Fibroblast of pulmonary artery (primary cell): ENCODE measurements at regions not wholly inside any gene's neighbourhood (a gene's known extent, or its start where the extent isn't known, plus 50 kb on each side); places are given as distances from the start of the nearest gene placed in this dataset.

Source experiments
- DNase-seq: peaks from one replicate; pipeline ENCODE4 v3.0.0-alpha.2; 2010; ENCODE audit warnings: low read depth
- H3K4me3 ChIP-seq: replicated peaks from 2 replicates; pipeline ENCODE4 v1.5.1; 2011; ENCODE audit warnings: low read depth, mild to moderate bottlenecking, control low read depth, low read length, moderate library complexity
- TF ChIP-seq, protein P1 (sequence below): IDR thresholded peaks from 2 replicates; pipeline ENCODE4 v1.5.1; 2011; ENCODE audit warnings: mild to moderate bottlenecking, control low read depth, low read length, inconsistent platforms; ENCODE audit errors: missing control alignments

DNA sequence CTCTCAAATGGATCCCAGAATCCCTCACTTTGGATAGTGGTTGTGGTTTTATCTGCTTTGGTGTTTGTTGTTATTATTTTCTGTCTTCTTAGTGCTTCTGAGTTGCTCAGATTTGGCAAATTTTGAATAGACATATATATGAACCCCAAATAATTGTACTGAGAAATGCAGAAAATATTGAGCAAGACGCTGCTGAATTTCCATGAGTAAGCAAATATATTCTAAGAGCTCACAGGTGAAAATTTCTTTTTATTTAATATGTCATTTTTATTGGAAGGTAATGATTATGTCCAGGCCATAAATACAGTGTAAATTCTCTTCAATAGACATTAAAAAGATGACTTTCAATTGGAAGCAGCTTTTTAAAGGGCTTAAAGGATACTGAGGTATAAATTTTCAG is 152.1 kb downstream of the FAT3 start:
- no peak overlapping the region for H3K4me3 ChIP-seq
- no peak for DNase-seq
- TF ChIP-seq, protein P1, sequence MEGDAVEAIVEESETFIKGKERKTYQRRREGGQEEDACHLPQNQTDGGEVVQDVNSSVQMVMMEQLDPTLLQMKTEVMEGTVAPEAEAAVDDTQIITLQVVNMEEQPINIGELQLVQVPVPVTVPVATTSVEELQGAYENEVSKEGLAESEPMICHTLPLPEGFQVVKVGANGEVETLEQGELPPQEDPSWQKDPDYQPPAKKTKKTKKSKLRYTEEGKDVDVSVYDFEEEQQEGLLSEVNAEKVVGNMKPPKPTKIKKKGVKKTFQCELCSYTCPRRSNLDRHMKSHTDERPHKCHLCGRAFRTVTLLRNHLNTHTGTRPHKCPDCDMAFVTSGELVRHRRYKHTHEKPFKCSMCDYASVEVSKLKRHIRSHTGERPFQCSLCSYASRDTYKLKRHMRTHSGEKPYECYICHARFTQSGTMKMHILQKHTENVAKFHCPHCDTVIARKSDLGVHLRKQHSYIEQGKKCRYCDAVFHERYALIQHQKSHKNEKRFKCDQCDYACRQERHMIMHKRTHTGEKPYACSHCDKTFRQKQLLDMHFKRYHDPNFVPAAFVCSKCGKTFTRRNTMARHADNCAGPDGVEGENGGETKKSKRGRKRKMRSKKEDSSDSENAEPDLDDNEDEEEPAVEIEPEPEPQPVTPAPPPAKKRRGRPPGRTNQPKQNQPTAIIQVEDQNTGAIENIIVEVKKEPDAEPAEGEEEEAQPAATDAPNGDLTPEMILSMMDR: no peak

- TF ChIP-seq, protein P1: no peak
- peak; percentile 53 for DNase-seq
- no peak overlapping the region for H3K4me3 ChIP-seq
These were observed 156.3 kb downstream of the FAT3 start for GRCh38 chr11:92380882-92381281.

GRCh38 chr11:92382311-92382710 is 157.7 kb downstream of the FAT3 start:
- TF ChIP-seq, protein P1: no peak
- no peak overlapping the region for H3K4me3 ChIP-seq
- no peak for DNase-seq

- TF ChIP-seq, protein P1: no peak
- peak; percentile 12 for DNase-seq
- no peak overlapping the region for H3K4me3 ChIP-seq
These were observed 158.8 kb downstream of the FAT3 start for GRCh38 chr11:92383430-92383829.

- no peak overlapping the region for H3K4me3 ChIP-seq
- TF ChIP-seq, protein P1: no peak
- peak; percentile 33 for DNase-seq
These were observed 159.7 kb downstream of the FAT3 start for GRCh38 chr11:92384358-92384757.

GRCh38 chr11:92384802-92385201 is 160.2 kb downstream of the FAT3 start:
- no peak for DNase-seq
- TF ChIP-seq, protein P1: no peak
- no peak overlapping the region for H3K4me3 ChIP-seq

DNA sequence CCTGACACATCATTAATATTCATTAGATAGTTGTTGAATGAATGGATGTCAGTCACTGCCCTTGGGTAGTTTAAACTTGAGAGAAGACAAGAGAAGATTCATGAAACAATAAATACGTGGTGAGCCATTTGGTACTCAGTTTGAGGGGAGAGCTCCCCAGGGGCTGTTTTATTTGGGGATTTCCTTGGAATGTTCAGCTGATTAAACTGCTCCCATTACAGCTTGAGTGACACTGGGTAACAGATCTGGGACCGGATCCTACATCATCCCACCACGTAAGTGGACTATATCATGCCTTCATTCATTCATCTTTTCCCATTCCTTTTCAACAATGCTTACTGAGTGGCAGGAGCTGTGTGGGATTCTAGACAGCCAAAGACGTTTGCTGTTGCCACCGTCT is 162.0 kb downstream of the FAT3 start:
- TF ChIP-seq, protein P1: no peak
- no peak for DNase-seq
- H3K4me3 ChIP-seq: no peak overlapping the region
